ENCODE measurements at regions not wholly inside any gene's neighbourhood (a gene's known extent, or its start where the extent isn't known, plus 50 kb on each side); places are given as distances from the start of the nearest gene placed in this dataset.

GRCh38 chr5:163718272-163718671, 212.9 kb downstream of the MAT2B start:
- TF ChIP-seq, protein P1, sequence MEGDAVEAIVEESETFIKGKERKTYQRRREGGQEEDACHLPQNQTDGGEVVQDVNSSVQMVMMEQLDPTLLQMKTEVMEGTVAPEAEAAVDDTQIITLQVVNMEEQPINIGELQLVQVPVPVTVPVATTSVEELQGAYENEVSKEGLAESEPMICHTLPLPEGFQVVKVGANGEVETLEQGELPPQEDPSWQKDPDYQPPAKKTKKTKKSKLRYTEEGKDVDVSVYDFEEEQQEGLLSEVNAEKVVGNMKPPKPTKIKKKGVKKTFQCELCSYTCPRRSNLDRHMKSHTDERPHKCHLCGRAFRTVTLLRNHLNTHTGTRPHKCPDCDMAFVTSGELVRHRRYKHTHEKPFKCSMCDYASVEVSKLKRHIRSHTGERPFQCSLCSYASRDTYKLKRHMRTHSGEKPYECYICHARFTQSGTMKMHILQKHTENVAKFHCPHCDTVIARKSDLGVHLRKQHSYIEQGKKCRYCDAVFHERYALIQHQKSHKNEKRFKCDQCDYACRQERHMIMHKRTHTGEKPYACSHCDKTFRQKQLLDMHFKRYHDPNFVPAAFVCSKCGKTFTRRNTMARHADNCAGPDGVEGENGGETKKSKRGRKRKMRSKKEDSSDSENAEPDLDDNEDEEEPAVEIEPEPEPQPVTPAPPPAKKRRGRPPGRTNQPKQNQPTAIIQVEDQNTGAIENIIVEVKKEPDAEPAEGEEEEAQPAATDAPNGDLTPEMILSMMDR (IDR thresholded peaks at IDR 0.05; ENCODE audit: insufficient read depth, low read depth, low read length, missing control alignments), result no peak

GRCh38 chr5:163724305-163724704, 218.9 kb downstream of the MAT2B start:
- no peak for DNase-seq (ENCODE audit: low read depth)
- no peak overlapping the region for H3K4me3 ChIP-seq (ENCODE audit: low read length)
- TF ChIP-seq, protein P1 (IDR thresholded peaks at IDR 0.05; ENCODE audit: insufficient read depth, low read depth, low read length, missing control alignments), result no peak

More at GRCh38 chr5:163718272-163718671, 212.9 kb downstream of the MAT2B start:
- H3K4me3 ChIP-seq (ENCODE audit: low read length), result no peak overlapping the region
- peak; percentile 87 for DNase-seq (ENCODE audit: low read depth)

- H3K4me3 ChIP-seq (ENCODE audit: low read length), result no peak overlapping the region
- DNase-seq (ENCODE audit: low read depth), result no peak
- TF ChIP-seq, protein P1 (IDR thresholded peaks at IDR 0.05; ENCODE audit: insufficient read depth, low read depth, low read length, missing control alignments), result no peak
Measured at GRCh38 chr5:163727028-163727427, 221.6 kb downstream of the MAT2B start.

- peak; percentile 38 for DNase-seq (ENCODE audit: low read depth)
- TF ChIP-seq, protein P1 (IDR thresholded peaks at IDR 0.05; ENCODE audit: insufficient read depth, low read depth, low read length, missing control alignments), result no peak
- H3K4me3 ChIP-seq (ENCODE audit: low read length), result no peak overlapping the region
Measured at GRCh38 chr5:163730206-163730756, 224.9 kb downstream of the MAT2B start.

GRCh38 chr5:163731256-163731655, 225.8 kb downstream of the MAT2B start:
- TF ChIP-seq, protein P1 (IDR thresholded peaks at IDR 0.05; ENCODE audit: insufficient read depth, low read depth, low read length, missing control alignments), result no peak
- no peak overlapping the region for H3K4me3 ChIP-seq (ENCODE audit: low read length)
- no peak for DNase-seq (ENCODE audit: low read depth)

DNA sequence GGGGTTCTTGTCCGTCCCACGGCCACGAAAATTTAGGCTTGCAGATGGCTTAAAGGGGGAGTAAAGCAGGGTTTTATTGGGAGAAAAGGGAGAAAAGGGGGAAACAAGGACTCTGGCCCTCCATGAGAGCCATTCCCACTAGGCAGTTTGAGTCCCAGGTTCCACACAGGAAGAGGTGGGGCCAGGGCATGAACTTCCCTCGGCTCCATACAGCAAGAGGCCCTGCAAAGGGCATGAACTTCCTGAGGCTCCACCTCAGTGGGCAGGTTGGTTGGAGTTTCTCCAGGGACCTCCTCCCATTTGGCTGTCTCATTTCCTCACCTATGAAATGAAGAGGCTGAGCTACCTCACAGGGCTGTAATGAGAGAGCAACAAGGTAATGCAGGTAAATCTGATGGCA, 229.7 kb downstream of the MAT2B start:
- TF ChIP-seq, protein P1 (IDR thresholded peaks at IDR 0.05; ENCODE audit: insufficient read depth, low read depth, low read length, missing control alignments), result no peak
- no peak for DNase-seq (ENCODE audit: low read depth)
- no peak overlapping the region for H3K4me3 ChIP-seq (ENCODE audit: low read length)

DNA sequence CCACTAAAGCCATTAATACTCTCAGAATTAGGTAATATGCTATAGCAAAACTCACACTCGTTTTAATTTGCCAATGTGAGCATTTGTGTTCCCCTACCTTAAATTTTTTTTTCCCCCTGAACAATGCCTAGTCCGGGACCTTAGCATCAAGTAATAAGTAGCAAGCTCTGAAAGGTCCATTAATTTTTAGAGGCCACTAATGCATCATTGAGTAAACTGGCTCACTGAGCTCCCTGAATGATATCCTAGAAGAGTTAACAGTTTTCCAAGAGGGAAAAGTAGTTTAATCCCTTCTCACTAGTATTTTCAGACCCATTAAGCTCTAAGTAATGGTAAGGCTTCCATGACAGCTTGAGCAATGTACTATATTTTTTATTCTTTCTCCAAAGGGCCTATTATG, 242.2 kb downstream of the MAT2B start:
- TF ChIP-seq, protein P1 (IDR thresholded peaks at IDR 0.05; ENCODE audit: insufficient read depth, low read depth, low read length, missing control alignments), result no peak
- no peak overlapping the region for H3K4me3 ChIP-seq (ENCODE audit: low read length)

More for the DNA sequence above, 242.2 kb downstream of the MAT2B start:
- no peak for DNase-seq (ENCODE audit: low read depth)
